ENCODE measurements at regions not wholly inside any gene's neighbourhood (a gene's known extent, or its start where the extent isn't known, plus 50 kb on each side); places are given as distances from the start of the nearest gene placed in this dataset.

- Histone ChIP-seq H3K4me1 (ENCODE audit: insufficient read depth) (no peaks in the 10 kb centered on the region), H3K9me2 (ENCODE audit: insufficient read depth) (no peaks in the 10 kb centered on the region), H3K79me2 (ENCODE audit: insufficient read depth) (no peaks in the 10 kb centered on the region), H3K9ac (no peak overlapping the region), H3K36me3 (ENCODE audit: low read depth) (no peaks in the 10 kb centered on the region), H3K27me3 (replicated peaks; ENCODE audit: insufficient read depth) (no peaks in the 10 kb centered on the region), H2AFZ (no peak overlapping the region), H3K9me3 (ENCODE audit: low read depth) (no peaks in the 10 kb centered on the region), H3K4me3 (no peak overlapping the region), H3K27ac (no peak overlapping the region), H4K20me1 (ENCODE audit: insufficient read depth) (no peaks in the 10 kb centered on the region), H3F3A (ENCODE audit: insufficient read depth) (no peaks in the 10 kb centered on the region), H3K4me2 (ENCODE audit: unreplicated experiment) (no peak overlapping the region)
- in situ Hi-C loops (cut with MboI): no loop called here
- WGBS, 2 experiments (ENCODE audit: low coverage in 1 of 2, low lambda C conversion rate in 2 of 2, missing lambda C conversion rate in 2 of 2): 20 to 36% methylated on average over 1 of the region's 1 CpG
- no peak for DNase-seq
- TF ChIP-seq EZH2 (IDR thresholded peaks at IDR 0.05; ENCODE audit: insufficient read depth, poor library complexity, severe bottlenecking) (no peak), EZH2phosphoT487 (IDR thresholded peaks at IDR 0.05; ENCODE audit: insufficient read depth, low read depth) (no peak)
Measured at GRCh38 chr11:101215069-101215468, 85.5 kb upstream of the PGR start.

DNA sequence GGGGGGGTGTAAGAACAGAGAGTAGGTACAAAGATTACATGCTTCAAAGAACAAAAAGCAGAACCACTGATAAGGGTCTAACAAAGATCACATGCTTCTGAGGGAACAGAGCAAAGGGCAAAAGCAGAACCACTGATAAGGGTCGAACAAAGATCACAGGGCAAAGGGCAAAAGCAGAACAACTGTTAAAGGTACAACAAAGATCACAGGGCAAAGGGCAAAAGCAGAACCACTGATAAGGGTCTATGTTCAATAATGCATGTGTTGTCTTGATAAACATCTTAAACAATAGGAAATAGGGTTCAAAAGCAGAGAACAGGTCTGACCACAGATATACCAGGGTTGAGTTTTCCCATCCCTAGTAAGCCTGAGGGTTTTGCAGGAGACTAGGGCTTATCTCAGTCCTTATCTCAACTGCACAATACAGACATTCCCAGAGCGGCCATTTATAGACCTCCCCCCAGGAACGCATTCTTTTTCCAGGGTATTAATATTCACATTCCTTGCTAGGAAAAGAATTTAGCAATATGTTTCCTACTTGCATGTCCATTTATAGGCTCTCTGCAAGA lies 81.9 kb upstream of the PGR start:
- H3K27ac ChIP-seq: no peak overlapping the region
- in situ Hi-C loops (cut with MboI): no loop called here
- no peak for TF ChIP-seq EZH2phosphoT487 (IDR thresholded peaks at IDR 0.05; ENCODE audit: insufficient read depth, low read depth)
- no peak for TF ChIP-seq EZH2 (IDR thresholded peaks at IDR 0.05; ENCODE audit: insufficient read depth, poor library complexity, severe bottlenecking)

DNA sequence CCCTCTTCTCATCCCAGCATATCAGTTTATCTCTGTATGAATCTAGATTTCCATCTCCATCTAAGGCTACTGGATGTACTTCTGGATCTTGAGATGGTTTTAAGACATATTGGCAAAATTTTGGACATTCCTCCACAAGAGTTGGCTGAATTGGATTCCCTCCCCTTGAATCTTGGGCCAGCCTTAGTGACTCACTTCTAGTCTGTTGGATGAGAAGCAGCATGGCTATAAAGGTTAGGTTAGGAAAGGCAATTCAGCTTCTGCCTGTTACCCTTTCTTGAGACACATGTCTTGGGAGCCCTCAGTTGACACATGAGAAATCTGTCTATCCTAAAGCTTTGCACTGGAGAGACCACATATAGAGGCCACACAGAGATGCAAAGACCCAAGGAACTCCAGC lies 73.0 kb upstream of the PGR start:
- Histone ChIP-seq H3K4me1 (ENCODE audit: insufficient read depth) (no peaks in the 10 kb centered on the region), H4K20me1 (ENCODE audit: insufficient read depth) (no peaks in the 10 kb centered on the region), H3K79me2 (ENCODE audit: insufficient read depth) (no peaks in the 10 kb centered on the region), H3K27me3 (replicated peaks; ENCODE audit: insufficient read depth) (no peaks in the 10 kb centered on the region), H3K27ac (no peak overlapping the region), H3K4me2 (ENCODE audit: unreplicated experiment) (no peak overlapping the region), H3K4me3 (no peak overlapping the region), H3F3A (ENCODE audit: insufficient read depth) (no peaks in the 10 kb centered on the region), H3K9me2 (ENCODE audit: insufficient read depth) (no peaks in the 10 kb centered on the region), H3K36me3 (ENCODE audit: low read depth) (no peaks in the 10 kb centered on the region), H3K9me3 (ENCODE audit: low read depth) (no peaks in the 10 kb centered on the region), H3K9ac (no peak overlapping the region), H2AFZ (no peak overlapping the region)
- no peak for DNase-seq
- TF ChIP-seq EZH2phosphoT487 (IDR thresholded peaks at IDR 0.05; ENCODE audit: insufficient read depth, low read depth): no peak
- no peak for TF ChIP-seq EZH2 (IDR thresholded peaks at IDR 0.05; ENCODE audit: insufficient read depth, poor library complexity, severe bottlenecking)
- in situ Hi-C loops (cut with MboI): no loop called here

More for the DNA sequence above, 81.9 kb upstream of the PGR start:
- Histone ChIP-seq H3K79me2 (ENCODE audit: insufficient read depth) (no peaks in the 10 kb centered on the region), H3K9me3 (ENCODE audit: low read depth) (no peaks in the 10 kb centered on the region), H4K20me1 (ENCODE audit: insufficient read depth) (no peaks in the 10 kb centered on the region), H3K27me3 (replicated peaks; ENCODE audit: insufficient read depth) (no peaks in the 10 kb centered on the region), H3K9ac (no peak overlapping the region), H2AFZ (no peak overlapping the region), H3K4me3 (no peak overlapping the region), H3K4me2 (ENCODE audit: unreplicated experiment) (no peak overlapping the region), H3K9me2 (ENCODE audit: insufficient read depth) (no peaks in the 10 kb centered on the region), H3K36me3 (ENCODE audit: low read depth) (no peaks in the 10 kb centered on the region), H3K4me1 (ENCODE audit: insufficient read depth) (no peaks in the 10 kb centered on the region), H3F3A (ENCODE audit: insufficient read depth) (no peaks in the 10 kb centered on the region)
- WGBS, 2 experiments (ENCODE audit: low coverage in 1 of 2, low lambda C conversion rate in 2 of 2, missing lambda C conversion rate in 2 of 2): 49 to 55% methylated on average over 3 of the region's 3 CpGs
- no peak for DNase-seq

DNA sequence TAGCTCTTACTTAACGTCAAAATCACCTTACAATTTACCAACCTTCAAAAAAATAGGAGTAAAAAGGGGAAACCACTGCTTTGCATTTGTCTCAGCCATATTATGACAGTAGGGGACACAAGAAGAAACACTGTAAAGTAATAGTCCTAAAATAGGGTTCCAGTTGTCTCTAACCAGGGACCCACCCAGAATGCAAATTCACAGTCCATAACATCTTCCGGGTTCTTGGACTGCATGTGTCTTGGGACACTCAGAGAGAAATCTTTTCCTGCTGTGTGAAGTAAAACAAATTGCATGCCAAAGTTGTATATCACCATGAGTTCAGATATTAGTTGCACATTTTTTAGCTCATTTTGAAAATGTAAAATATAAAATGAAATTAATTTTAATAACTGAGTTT lies 69.8 kb upstream of the PGR start:
- no peaks in the 10 kb centered on the region; the same call in 1 of the 2 replicates for H3K27me3 ChIP-seq (replicated peaks; ENCODE audit: insufficient read depth)
- H3K27ac ChIP-seq: no peak overlapping the region
- TF ChIP-seq EZH2phosphoT487 (IDR thresholded peaks at IDR 0.05; ENCODE audit: insufficient read depth, low read depth): no peak
- TF ChIP-seq EZH2 (IDR thresholded peaks at IDR 0.05; ENCODE audit: insufficient read depth, poor library complexity, severe bottlenecking): no peak
- no peaks in the 10 kb centered on the region for H3K4me1 ChIP-seq (ENCODE audit: insufficient read depth)
- WGBS, 2 experiments (ENCODE audit: low coverage in 1 of 2, low lambda C conversion rate in 2 of 2, missing lambda C conversion rate in 2 of 2): 13 to 18% methylated on average over 2 of the region's 2 CpGs
- no peaks in the 10 kb centered on the region for H3K79me2 ChIP-seq (ENCODE audit: insufficient read depth)
- in situ Hi-C loops (cut with MboI): no loop called here
- H3K9me3 ChIP-seq (ENCODE audit: low read depth): no peaks in the 10 kb centered on the region
- no peak overlapping the region for H3K4me2 ChIP-seq (ENCODE audit: unreplicated experiment)
- H3K4me3 ChIP-seq: no peak overlapping the region
- no peaks in the 10 kb centered on the region for H3K9me2 ChIP-seq (ENCODE audit: insufficient read depth)
- H2AFZ ChIP-seq: no peak overlapping the region
- no peak overlapping the region for H3K9ac ChIP-seq
- H3K36me3 ChIP-seq (ENCODE audit: low read depth): no peaks in the 10 kb centered on the region
- H4K20me1 ChIP-seq (ENCODE audit: insufficient read depth): no peaks in the 10 kb centered on the region
- no peak for DNase-seq
- H3F3A ChIP-seq (ENCODE audit: insufficient read depth): no peaks in the 10 kb centered on the region

- Histone ChIP-seq H3K9me3 (ENCODE audit: low read depth) (no peaks in the 10 kb centered on the region), H3K79me2 (ENCODE audit: insufficient read depth) (no peaks in the 10 kb centered on the region), H2AFZ (no peak overlapping the region), H3K36me3 (ENCODE audit: low read depth) (no peaks in the 10 kb centered on the region), H3K4me2 (ENCODE audit: unreplicated experiment) (no peak overlapping the region), H3K9me2 (ENCODE audit: insufficient read depth) (no peaks in the 10 kb centered on the region), H3K27ac (no peak overlapping the region), H3K9ac (no peak overlapping the region), H3F3A (ENCODE audit: insufficient read depth) (no peaks in the 10 kb centered on the region), H3K27me3 (replicated peaks; ENCODE audit: insufficient read depth) (no peaks in the 10 kb centered on the region; the same call in 1 of the 2 replicates), H3K4me1 (ENCODE audit: insufficient read depth) (no peaks in the 10 kb centered on the region), H4K20me1 (ENCODE audit: insufficient read depth) (no peaks in the 10 kb centered on the region), H3K4me3 (no peak overlapping the region)
- WGBS, 2 experiments (ENCODE audit: low coverage in 1 of 2, low lambda C conversion rate in 2 of 2, missing lambda C conversion rate in 2 of 2): 20 to 39% methylated on average over 2 of the region's 2 CpGs
- DNase-seq: no peak
- TF ChIP-seq EZH2 (IDR thresholded peaks at IDR 0.05; ENCODE audit: insufficient read depth, poor library complexity, severe bottlenecking) (no peak), EZH2phosphoT487 (IDR thresholded peaks at IDR 0.05; ENCODE audit: insufficient read depth, low read depth) (no peak)
- in situ Hi-C loops (cut with MboI): no loop called here
Measured at GRCh38 chr11:101195294-101195693, 65.7 kb upstream of the PGR start.
